ENCODE measurements at regions not wholly inside any gene's neighbourhood (a gene's known extent, or its start where the extent isn't known, plus 50 kb on each side); places are given as distances from the start of the nearest gene placed in this dataset.

GRCh38 chr2:47315475-47315874 lies 53.6 kb upstream of the EPCAM start:
- DNase-seq (ENCODE audit: low read depth) = no peak

- no peak for DNase-seq (ENCODE audit: low read depth)
Measured at GRCh38 chr2:47313728-47314127, 55.4 kb upstream of the EPCAM start.

GRCh38 chr2:47313141-47313691 lies 55.9 kb upstream of the EPCAM start:
- no peak for DNase-seq (ENCODE audit: low read depth)

GRCh38 chr2:47312491-47312850 lies 56.6 kb upstream of the EPCAM start:
- no peak for DNase-seq (ENCODE audit: low read depth)

DNA sequence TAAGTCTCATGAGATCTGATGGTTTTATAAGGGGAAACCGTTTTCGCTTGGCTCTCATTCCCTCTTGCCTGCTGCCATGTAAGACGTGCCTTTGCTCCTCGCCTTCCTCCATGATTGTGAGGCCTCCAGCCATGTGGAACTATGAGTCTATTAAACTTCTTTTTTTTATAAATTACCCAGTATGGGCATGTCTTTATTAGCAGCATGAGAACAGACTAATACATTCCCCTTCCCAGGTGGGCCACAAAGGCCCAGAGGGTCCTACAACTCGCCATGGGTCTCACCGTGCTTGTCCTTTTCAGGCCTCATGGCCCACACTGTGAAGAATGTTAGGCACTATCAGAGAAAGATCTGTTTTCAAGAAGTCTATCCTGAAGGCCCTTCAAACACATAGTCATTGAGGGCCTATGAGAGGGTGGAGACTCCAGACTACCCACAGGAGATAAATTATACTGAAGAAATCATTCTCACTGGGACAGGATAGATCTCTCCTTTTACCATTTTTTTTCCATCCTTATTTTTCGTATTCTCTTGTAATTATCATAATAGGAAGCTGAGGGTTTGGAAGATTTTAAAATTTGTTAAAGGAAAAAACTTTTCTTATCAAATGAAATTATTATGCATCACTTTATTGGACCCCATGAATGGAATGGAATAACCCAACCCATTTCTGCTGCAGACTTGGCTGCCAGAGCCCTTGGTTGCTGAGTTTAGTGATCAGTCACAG lies 57.2 kb upstream of the EPCAM start:
- no peak for DNase-seq (ENCODE audit: low read depth)

DNA sequence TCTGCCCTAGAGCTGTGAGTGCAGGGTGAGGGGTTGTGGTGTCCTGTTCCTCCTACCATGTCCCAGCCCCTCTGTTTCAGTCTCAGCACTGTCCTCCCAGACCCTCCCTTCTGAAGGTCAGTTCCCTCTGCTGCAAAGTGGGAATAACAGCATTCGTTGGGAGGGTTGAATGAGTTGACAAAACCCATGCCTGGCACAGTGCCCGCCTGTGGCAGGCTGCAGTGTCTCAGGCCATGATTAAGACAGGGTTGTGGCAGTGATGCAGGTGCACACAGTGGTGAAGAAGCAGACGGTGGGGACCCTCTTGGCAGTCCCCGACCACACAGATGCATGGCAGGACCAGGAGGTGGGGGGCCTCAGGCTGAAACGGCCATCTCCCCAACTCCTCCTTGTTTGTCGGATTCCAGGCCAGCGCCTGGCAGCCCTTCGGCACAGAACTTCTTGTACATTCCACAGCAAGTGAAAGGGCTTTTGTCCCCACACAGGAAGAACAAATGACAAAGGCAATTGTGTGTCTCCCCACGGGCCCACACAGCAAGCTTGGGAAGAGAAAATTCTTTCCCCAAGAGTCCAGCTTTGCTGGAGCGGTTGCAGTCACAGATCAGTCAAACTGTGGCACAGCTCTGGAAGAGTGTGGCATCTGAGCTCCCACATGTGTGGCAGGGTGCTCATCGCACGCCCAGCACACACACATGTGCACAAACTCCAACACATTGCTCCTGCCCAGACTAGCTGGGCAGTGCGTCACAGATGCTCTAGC lies 58.1 kb upstream of the EPCAM start:
- DNase-seq (ENCODE audit: low read depth) = no peak

DNA sequence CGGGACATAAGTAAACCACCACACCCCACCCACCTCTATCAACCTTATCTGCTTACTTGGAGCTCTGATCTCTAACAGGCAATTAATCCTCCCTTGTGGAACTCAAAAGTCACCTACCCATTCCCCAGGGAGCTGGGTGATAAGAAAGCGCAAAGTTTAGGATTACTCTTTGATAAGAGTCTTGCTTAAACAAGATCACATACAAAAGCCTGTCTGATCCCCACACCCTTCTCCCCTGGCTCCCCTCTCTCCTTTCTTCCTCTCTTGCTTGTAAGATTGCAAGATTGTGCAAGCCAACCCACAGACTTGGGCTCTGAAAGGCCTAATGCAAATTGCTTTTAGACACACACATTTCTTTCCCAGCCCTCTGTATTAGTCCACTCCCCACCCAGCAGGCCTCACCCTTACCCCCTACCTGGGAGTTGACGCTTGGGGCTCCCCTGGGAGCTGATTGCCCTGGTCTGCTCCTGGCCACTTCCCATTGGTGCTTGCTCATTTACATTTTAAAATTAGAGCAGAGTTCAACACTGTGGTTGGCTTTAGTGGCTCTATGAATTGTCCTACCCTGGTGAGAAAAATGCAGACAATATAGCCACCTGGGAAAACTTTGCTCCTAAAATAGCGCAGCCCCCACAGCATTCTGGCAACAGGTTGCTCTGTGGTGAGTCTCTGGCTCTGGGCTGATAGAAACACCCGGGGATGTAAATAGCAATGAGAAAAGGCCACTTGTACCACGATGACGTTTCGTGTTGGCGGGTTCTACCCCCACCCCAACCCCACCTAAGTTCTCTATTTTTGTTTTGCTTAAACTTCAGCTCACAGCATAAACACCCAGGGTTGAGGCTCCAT lies 58.9 kb upstream of the EPCAM start:
- no peak for DNase-seq (ENCODE audit: low read depth)

- DNase-seq (ENCODE audit: low read depth) = no peak
Measured at GRCh38 chr2:47309472-47309951, 59.6 kb upstream of the EPCAM start.

GRCh38 chr2:47307066-47307465 lies 62.0 kb upstream of the EPCAM start:
- no peak for DNase-seq (ENCODE audit: low read depth)

- no peak for DNase-seq (ENCODE audit: low read depth)
Measured at GRCh38 chr2:47304654-47305053, 64.5 kb upstream of the EPCAM start.

DNA sequence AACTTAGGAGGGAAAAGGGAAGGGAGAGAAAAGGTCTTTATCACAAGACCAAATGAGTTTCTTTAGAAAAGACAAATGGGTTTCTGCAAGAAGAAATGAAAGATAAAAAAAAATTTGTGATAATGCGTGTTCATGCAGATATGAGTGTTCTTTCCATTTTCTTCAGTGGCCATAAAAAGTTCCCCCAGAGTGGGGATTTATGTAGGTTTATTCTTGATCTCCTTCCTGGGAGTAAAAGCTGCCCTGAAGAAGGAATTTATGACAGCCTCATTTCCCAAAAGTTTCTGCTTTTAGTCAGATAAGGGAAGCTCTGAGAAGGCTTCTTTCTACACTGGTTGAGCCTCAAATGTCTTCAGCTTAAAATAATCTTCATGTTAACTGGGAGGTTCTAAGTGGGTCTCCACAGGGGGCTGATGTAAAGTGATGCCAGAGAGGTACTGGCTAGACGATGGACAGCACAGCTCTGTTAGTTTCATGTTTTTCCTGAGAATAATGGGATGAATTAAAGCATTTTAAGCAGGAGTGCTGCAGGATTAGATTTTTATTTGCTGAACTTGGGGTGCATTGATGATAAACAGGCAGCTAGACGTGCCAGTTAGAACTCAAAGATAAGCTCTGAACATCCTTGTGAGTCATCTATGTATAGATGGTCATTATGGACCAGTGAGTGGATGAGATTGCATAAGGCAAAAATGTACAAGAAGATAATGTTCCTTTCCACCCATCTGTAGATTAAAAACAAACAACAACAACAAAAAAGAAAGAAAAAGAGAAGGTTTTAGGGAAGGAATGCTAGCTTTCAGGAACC lies 65.6 kb upstream of the EPCAM start:
- DNase-seq (ENCODE audit: low read depth) = no peak

DNA sequence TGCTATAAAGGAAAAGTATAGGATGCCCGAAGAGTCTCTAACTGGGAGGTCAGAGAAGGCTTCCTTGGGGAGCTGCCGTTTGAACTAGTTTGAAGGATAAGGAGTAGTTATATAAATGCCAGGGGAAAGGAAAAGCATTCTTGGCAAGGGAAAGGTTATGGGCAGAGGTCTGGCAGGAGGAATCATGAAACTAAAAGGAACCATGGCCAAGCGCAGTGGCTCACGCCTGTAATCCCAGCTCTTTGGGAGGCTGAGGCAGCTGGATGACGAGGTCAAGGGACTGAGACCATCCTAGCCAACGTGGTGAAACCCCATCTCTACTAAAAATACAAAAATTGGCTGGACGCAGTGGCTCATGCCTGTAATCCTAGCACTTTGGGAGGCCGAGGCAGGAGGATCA lies 66.8 kb upstream of the EPCAM start:
- no peak for DNase-seq (ENCODE audit: low read depth)

- DNase-seq (ENCODE audit: low read depth) = no peak
Measured at GRCh38 chr2:47301731-47302130, 67.4 kb upstream of the EPCAM start.

DNA sequence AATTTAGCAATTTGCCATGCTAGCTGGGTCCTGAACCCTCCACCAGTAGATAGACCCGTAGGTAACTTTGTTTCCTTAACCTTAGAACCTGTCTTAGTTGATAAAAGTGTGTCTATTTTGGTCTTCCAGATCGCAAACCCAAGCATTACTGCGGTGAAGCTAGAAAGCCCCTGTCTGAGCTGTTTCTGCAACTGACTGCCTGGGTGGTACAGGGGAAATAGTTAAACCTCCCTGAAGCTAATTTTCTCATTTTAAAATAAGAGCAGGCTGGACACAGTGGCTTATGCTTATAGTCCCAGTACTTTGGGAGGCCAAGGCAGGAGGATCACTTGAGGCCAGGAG lies 67.9 kb upstream of the EPCAM start:
- DNase-seq (ENCODE audit: low read depth) = no peak

DNA sequence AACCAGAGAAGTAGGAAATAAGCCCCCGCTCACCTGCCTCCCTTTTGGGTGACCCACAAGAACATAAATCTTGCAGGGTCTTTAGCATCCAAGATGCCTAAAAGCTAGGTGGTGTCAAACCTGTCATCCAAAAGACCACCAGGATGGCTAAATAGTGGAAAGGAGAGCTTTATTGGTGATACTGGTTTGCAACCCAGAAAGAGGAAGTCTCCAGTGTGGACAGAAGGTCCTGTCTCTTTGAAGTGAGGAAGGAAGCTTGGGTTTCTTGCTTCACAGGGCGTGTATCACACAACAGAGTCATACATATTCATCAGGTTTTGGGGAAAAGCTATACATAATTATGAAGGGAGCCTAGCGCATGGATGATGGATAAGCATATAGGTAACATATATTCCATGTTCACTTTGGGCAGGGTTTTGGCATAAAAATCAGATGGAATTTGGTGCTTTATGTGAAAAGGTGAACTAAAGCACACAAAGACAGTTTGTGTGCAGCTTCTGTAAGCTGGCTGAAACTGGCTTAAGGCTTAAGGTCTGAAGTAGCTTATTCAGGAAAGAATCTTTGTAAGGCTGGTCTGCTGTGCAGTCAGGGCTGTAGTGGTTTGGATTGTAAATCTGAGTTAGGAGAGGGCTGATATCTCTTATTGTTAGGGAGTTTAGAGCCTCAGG lies 68.4 kb upstream of the EPCAM start:
- no peak for DNase-seq (ENCODE audit: low read depth)

DNA sequence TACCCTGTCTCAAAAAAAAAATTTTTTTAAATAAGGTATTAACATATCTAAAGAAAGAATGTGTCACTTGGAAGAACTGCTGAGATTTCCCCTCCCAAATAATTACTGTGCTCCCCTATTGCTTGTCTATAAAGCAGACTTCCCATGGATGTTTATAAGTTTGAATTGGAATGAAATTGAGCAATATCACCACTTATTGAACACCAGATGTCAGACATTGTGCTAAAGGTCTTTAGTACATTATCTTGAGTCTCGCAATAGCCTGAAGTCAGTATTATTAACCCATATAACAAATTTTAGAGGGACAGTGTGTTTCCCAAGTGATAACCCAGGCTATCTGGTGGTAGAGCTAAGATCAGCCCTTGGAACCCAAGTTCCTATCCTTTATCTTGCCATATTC lies 69.0 kb upstream of the EPCAM start:
- DNase-seq (ENCODE audit: low read depth) = no peak

- DNase-seq (ENCODE audit: low read depth) = no peak
Measured at GRCh38 chr2:47299555-47299954, 69.6 kb upstream of the EPCAM start.

DNA sequence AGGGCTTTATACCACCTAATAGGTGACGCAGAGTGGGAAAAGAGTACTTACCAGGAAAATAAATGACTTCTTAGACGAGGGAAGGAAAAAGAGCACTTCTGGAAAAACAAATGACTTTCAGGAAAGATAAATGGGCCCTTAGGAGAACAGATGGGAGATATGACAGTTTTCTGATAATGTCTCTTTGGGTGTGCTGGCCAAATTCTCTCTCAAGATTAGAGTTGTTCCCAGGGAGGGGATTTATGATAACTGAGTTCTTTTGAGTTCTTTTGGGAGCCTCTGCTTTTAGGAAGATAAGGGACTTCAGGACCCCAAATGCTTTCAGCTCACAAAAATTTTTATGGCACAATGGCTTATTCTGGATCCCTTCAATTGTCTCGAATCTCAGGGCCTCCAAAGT lies 70.3 kb upstream of the EPCAM start:
- no peak for DNase-seq (ENCODE audit: low read depth)

- DNase-seq (ENCODE audit: low read depth) = no peak
Measured at GRCh38 chr2:47297767-47298425, 71.2 kb upstream of the EPCAM start.

DNA sequence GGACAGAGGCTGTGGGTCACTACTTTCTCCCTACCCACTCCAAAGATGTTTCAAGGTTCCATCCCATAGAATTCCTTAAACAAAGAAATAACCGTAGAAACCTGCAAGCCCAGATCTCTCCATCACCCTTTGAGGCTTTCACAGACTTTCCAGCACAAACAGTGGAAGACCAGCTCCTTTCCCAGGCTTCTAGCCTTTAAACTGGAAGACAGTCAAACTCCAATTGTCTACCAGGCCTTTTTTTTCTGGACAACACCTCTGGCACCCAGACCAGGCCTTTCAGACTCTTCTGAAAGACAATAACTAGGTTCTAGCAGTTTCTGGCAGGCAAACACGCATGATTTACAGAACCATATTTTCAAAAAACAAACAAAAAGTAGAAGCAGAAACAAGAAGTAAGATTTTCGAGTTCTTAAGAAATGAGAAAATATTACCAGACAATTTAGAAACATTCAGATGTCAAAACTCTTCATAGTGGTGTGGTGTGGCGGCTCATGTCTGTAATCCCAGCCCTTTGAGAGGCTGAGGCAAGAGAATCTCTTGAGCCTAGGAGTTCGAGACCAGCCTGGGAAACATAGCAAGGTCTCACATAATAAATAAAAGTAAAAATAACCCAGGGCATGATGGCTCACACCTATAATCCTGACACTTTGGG lies 73.0 kb upstream of the EPCAM start:
- no peak for DNase-seq (ENCODE audit: low read depth)

Data from stimulated activated CD8-positive, alpha-beta memory T cell treated with anti-CD3 and anti-CD28 coated beads, Interleukin-7, amount 100 ng/mL, for 24 hours (primary cell).